GM12878 (cell line): ENCODE measurements at regions not wholly inside any gene's neighbourhood (a gene's known extent, or its start where the extent isn't known, plus 50 kb on each side); places are given as distances from the start of the nearest gene placed in this dataset.

Source experiments
- CTCF ChIP-seq, 3 experiments: IDR thresholded peaks in 2 of 3; conservative IDR thresholded peaks in 1 of 3; 2 replicates each; pipeline ENCODE4 v1.5.1; 2011; ENCODE audit warnings: low read depth in 3 of 3, low read length in 3 of 3, mild to moderate bottlenecking in 3 of 3, control low read depth in 2 of 3, moderate library complexity in 2 of 3, inconsistent platforms in 1 of 3, mixed read lengths in 1 of 3; ENCODE audit not compliant: control insufficient read depth in 2 of 3, insufficient read depth in 1 of 3; ENCODE audit errors: extremely low read depth in 1 of 3
- FOS ChIP-seq: IDR thresholded peaks from 3 replicates; pipeline ENCODE4 v1.6.1; 2011; ENCODE audit warnings: borderline replicate concordance; ENCODE audit not compliant: insufficient read length; ENCODE audit errors: extremely low read depth
- POLR2A ChIP-seq: IDR thresholded peaks from 2 replicates; pipeline ENCODE4 v1.6.1; 2011; ENCODE audit warnings: low read depth, mild to moderate bottlenecking, low read length
- SIN3A ChIP-seq: IDR thresholded peaks from 2 replicates; pipeline ENCODE4 v1.6.1; 2012; ENCODE audit warnings: low read depth, low read length, improper control_type of control experiment
- SIX5 ChIP-seq: IDR thresholded peaks from 2 replicates; pipeline ENCODE4 v1.6.1; 2011; ENCODE audit warnings: mild to moderate bottlenecking, low read depth, low read length, moderate library complexity; ENCODE audit not compliant: severe bottlenecking
- SRF ChIP-seq, 2 experiments: IDR thresholded peaks; 2 replicates each; pipeline ENCODE4 v1.6.1; 2011; ENCODE audit warnings: low read depth in 2 of 2, low read length in 2 of 2, mild to moderate bottlenecking in 1 of 2, moderate library complexity in 1 of 2
- STAT3 ChIP-seq: IDR thresholded peaks from 2 replicates; pipeline ENCODE4 v1.6.1; 2011; ENCODE audit warnings: low read depth, low read length, improper control_type of control experiment
- ZNF384 ChIP-seq: IDR thresholded peaks from 2 replicates; pipeline ENCODE4 v1.6.1; 2012; ENCODE audit warnings: low read depth, mild to moderate bottlenecking, low read length, improper control_type of control experiment, borderline replicate concordance

GRCh38 chr6:151178373-151178772 is 61.4 kb upstream of the AKAP12 start:
- TF ChIP-seq SIX5: no peak
- TF ChIP-seq CTCF (IDR thresholded peaks at IDR 0.05 in 2 of 3, conservative IDR thresholded peaks at IDR 0.05 in 1 of 3; ENCODE audit: control insufficient read depth in 2 of 3, extremely low read depth in 1 of 3, insufficient read depth in 1 of 3, low read depth in 3 of 3, low read length in 3 of 3): no peak
- TF ChIP-seq FOS: no peak
- TF ChIP-seq ZNF384: no peak
- no peak for TF ChIP-seq SIN3A
- no peak for TF ChIP-seq STAT3
- TF ChIP-seq POLR2A: no peak
- no peak for TF ChIP-seq SRF (IDR thresholded peaks at IDR 0.05; ENCODE audit: low read depth in 2 of 2, low read length in 2 of 2)
